ENCODE measurements at regions not wholly inside any gene's neighbourhood (a gene's known extent, or its start where the extent isn't known, plus 50 kb on each side); places are given as distances from the start of the nearest gene placed in this dataset.

DNA sequence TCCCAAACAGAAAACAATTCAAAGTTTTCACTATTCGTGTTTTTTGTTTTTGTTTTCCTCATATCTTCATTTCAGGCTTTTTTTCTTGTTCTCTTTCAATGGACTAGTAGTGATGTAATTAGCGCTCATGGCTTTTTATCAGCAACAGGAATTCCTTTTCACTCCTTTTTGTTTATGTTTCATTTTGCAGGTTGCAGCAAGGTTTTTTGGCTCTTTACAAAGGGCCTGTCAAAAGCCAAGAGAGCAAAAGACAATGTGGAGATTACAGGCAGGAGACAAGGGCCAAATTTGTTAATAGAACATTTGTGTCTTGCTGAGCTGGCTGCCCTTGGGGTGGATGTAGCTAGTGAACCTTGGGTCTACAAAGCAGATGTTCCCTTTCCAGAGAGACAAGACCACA is 467.4 kb upstream of the CDH20 start:
- H3K27ac ChIP-seq (ENCODE audit: low read depth, low read length) = no peak overlapping the region
- no peak overlapping the region for H3K14ac ChIP-seq (ENCODE audit: insufficient read length)
- H3K36me3 ChIP-seq (ENCODE audit: control insufficient read depth in 2 of 4, insufficient read depth in 4 of 4, low read length in 3 of 4) = no peaks in the 10 kb centered on the region
- no peak overlapping the region for H3K4me3 ChIP-seq (ENCODE audit: extremely low read depth in 1 of 4, insufficient read depth in 2 of 4, low read depth in 3 of 4, low read length in 4 of 4)
- no peak for FAIRE-seq
- no peaks in the 10 kb centered on the region for H3K9me3 ChIP-seq (ENCODE audit: insufficient read depth in 2 of 2, low read depth in 1 of 2, low read length in 1 of 2)
- 88% methylated on average over 2 of the region's 2 CpGs; no CpG with 5 or more reads in 1 of the 2 experiments for WGBS, 2 experiments (ENCODE audit: extremely low coverage in 1 of 2, insufficient coverage in 1 of 2, insufficient read length in 1 of 2, insufficient replicate concordance in 2 of 2, low coverage in 1 of 2, low lambda C conversion rate in 2 of 2, missing lambda C conversion rate in 1 of 2)
- no peak overlapping the region for H2BK5ac ChIP-seq (ENCODE audit: low read depth, low read length)
- no peak overlapping the region for H3K23ac ChIP-seq (ENCODE audit: insufficient read length)
- H2BK20ac ChIP-seq (ENCODE audit: low read length) = no peak overlapping the region
- H3K4me1 ChIP-seq (replicated peaks in 1 of 4; ENCODE audit: control insufficient read depth in 3 of 4, insufficient read depth in 4 of 4, low read length in 3 of 4) = no peaks in the 10 kb centered on the region; a peak in 2 of 7 replicates
- H4K5ac ChIP-seq (ENCODE audit: insufficient read length, low read depth, low read length) = no peak overlapping the region
- no peaks in the 10 kb centered on the region for H4K20me1 ChIP-seq (replicated peaks in 1 of 2; ENCODE audit: control insufficient read depth in 1 of 2, insufficient read depth in 2 of 2, low read length in 2 of 2)
- no peak for DNase-seq (ENCODE audit: low read depth in 1 of 2, low spot score in 2 of 2)
- H4K91ac ChIP-seq (replicated peaks; ENCODE audit: insufficient read length, low read length) = no peak overlapping the region
- H4K8ac ChIP-seq (ENCODE audit: extremely low read depth, insufficient read depth, low read length) = no peak overlapping the region
- H3K27me3 ChIP-seq (replicated peaks in 1 of 4; ENCODE audit: control insufficient read depth in 3 of 4, extremely low read depth in 1 of 4, insufficient read depth in 3 of 4, low read length in 3 of 4) = no peaks in the 10 kb centered on the region
- no peaks in the 10 kb centered on the region for H3K23me2 ChIP-seq (ENCODE audit: low read depth, low read length)
- no peak overlapping the region for H2BK120ac ChIP-seq (replicated peaks; ENCODE audit: low read depth, low read length)
- H3K9ac ChIP-seq (replicated peaks in 1 of 4; ENCODE audit: extremely low read depth in 1 of 4, low read depth in 3 of 4, low read length in 3 of 4) = no peak overlapping the region
- no peaks in the 10 kb centered on the region for H3K79me1 ChIP-seq (ENCODE audit: low read depth, low read length)
- no peak overlapping the region for H2BK15ac ChIP-seq (ENCODE audit: low read length)
- no peaks in the 10 kb centered on the region for H3K79me2 ChIP-seq (ENCODE audit: control insufficient read depth in 1 of 2, insufficient read depth in 2 of 2, low read length in 2 of 2)
- H2AFZ ChIP-seq (ENCODE audit: low read length) = no peak overlapping the region
- ChIA-PET CTCF (ENCODE audit: partially characterized antibody) (no interaction called here), POLR2A (ENCODE audit: partially characterized antibody) (no interaction called here)
- H3K4me2 ChIP-seq (ENCODE audit: insufficient read depth in 1 of 2, low read depth in 2 of 2, low read length in 2 of 2) = no peak overlapping the region
- H3K4ac ChIP-seq (replicated peaks; ENCODE audit: insufficient read length, low read depth, low read length) = no peak overlapping the region
- H3K56ac ChIP-seq (replicated peaks; ENCODE audit: insufficient read length, low read depth, low read length) = no peak overlapping the region
- no peak overlapping the region for H2BK12ac ChIP-seq (ENCODE audit: low read depth, low read length)
- H3K18ac ChIP-seq (ENCODE audit: extremely low read depth, low read length) = no peak overlapping the region
- no peak overlapping the region for H2AK5ac ChIP-seq (ENCODE audit: low read depth, low read length)
- TF ChIP-seq SIX5 (IDR thresholded peaks at IDR 0.05; ENCODE audit: low read depth, low read length) = no peak

Measured in H1 (cell line).